ENCODE measurements at regions not wholly inside any gene's neighbourhood (a gene's known extent, or its start where the extent isn't known, plus 50 kb on each side); places are given as distances from the start of the nearest gene placed in this dataset.

DNA sequence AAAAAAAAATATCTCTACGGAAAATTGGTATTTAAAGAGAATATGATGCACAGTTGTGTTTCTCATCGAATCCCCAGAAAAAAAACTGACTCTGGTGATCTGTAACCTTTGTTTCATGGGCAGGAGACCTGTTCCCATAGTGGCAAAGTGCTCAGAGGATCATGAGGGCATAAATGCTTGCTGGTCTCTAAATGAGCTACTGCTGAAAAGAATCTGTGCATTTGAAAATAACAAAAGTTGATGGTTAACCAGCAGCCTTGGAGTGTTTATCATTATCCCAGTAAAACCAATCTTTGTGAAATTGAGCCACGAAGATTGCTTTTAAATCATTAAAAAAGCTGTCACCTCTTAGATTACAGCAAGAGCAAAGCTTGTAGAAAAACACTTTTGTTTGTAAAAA, 775.4 kb downstream of the MTRR start:
- DNase-seq (ENCODE audit: low read depth): no peak
- no peak overlapping the region for H3K4me3 ChIP-seq (ENCODE audit: low read depth, low read length)
- TF ChIP-seq CTCF (conservative IDR thresholded peaks at IDR 0.05; ENCODE audit: low read depth, low read length): no peak

DNA sequence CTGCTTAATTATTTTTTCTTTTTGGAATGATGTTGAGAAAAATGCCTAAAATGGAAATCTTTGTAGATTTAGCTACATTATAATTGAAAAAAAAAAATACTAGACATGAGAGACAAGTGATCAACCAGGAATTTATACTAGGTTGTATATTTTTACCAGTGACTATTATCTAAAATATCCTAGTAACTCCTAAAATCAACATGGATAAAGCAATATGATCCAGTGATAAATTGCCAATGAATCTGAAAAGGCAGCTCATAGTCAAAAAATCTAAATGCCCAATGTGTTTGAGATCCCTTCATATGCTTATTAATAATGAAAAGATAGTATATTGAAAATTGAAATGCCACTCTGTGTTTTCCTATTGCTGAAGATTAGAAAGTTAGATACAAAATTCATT, 778.2 kb downstream of the MTRR start:
- DNase-seq (ENCODE audit: low read depth): no peak
- no peak for TF ChIP-seq CTCF (conservative IDR thresholded peaks at IDR 0.05; ENCODE audit: low read depth, low read length)
- no peak overlapping the region for H3K4me3 ChIP-seq (ENCODE audit: low read depth, low read length)

DNA sequence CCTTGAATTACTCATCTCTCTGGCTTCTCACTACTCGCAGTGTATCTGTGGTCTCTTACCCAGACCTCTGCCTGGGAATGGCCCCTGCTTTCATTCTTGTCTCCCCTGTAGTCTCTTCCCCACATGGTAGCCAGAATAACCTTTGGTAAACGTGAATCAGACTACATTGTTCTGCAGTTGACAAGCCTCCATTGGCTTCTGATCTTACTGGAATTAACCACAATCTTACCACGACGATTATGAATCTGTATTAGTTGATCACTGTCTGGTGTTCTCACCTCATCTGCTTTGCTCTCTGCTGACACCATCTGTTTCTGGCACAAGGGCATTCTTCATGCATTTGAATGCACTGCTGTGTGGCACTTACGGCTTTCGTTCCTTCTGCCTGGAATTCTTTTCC, 781.2 kb downstream of the MTRR start:
- peak; percentile 50 for DNase-seq (ENCODE audit: low read depth)
- H3K4me3 ChIP-seq (ENCODE audit: low read depth, low read length): no peak overlapping the region

GRCh38 chr5:8660133-8660893, 791.4 kb downstream of the MTRR start:
- H3K4me3 ChIP-seq (ENCODE audit: low read depth, low read length): no peak overlapping the region
- no peak for TF ChIP-seq CTCF (conservative IDR thresholded peaks at IDR 0.05; ENCODE audit: low read depth, low read length)
- DNase-seq (ENCODE audit: low read depth): no peak

More for the DNA sequence above, 781.2 kb downstream of the MTRR start:
- TF ChIP-seq CTCF (conservative IDR thresholded peaks at IDR 0.05; ENCODE audit: low read depth, low read length): peak; percentile 26

DNA sequence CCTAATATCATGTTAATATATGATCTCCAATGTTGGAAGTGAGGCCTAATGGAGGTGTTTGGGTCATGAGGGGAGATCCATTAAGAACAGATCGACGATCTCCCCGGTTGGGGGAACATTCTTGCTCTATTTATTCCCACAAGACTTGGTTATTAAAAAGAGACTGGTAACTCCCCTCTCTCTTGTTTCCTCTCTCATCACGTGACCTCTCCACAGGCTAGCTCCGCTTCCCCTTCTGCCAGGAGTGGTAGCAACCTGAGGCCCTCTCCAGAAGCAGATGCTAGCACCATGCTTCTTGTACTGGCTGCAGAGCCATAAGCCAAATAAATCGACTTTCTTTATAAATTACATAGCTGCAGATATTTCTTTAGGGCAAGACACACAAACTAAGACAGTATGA, 794.4 kb downstream of the MTRR start:
- DNase-seq (ENCODE audit: low read depth): no peak
- no peak overlapping the region for H3K4me3 ChIP-seq (ENCODE audit: low read depth, low read length)
- TF ChIP-seq CTCF (conservative IDR thresholded peaks at IDR 0.05; ENCODE audit: low read depth, low read length): no peak

DNA sequence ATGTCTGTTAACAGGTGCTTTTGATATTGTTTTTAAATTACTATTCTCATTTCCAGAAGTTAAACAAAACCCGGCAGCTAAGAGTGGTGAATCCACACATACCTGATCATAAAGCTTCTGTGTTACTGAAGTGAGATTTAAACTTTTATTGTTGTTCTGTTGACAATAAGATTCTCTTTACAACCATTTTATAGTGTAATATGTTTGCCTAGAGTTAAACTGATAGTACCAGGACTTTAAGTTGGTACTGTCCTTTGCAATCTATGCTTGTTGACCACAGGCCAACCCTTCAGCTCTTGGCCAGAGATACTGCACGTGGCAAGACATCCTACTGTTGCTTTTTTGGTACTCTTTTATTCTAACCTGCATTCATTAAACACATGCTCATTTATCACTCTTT, 806.2 kb downstream of the MTRR start:
- H3K4me3 ChIP-seq (ENCODE audit: low read depth, low read length): no peak overlapping the region
- no peak for TF ChIP-seq CTCF (conservative IDR thresholded peaks at IDR 0.05; ENCODE audit: low read depth, low read length)
- DNase-seq (ENCODE audit: low read depth): no peak

DNA sequence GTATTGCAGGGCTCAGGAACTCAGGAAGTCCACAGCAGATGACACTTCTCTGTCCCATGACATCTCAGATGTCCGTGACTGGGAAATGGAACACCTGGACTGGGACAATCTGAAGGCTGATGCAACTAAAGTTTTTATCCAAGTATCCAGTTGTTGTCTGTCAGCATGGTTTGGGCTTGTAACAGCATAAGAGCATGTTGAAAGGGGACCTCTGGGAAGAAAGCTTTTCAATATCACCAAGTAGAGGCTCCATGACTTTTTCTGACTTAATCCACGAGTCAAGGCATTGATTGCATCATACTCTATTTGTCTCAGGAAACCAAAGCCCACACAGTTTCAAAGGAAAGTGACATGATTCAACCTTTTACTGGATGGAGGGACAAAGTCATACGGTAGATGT, 807.7 kb downstream of the MTRR start:
- DNase-seq (ENCODE audit: low read depth): peak; percentile 24
- no peak overlapping the region for H3K4me3 ChIP-seq (ENCODE audit: low read depth, low read length)
- TF ChIP-seq CTCF (conservative IDR thresholded peaks at IDR 0.05; ENCODE audit: low read depth, low read length): no peak

Measured in choroid plexus epithelial cell (primary cell).